Gastrocnemius medialis (tissue), 4 donors: ENCODE measurements at regions not wholly inside any gene's neighbourhood (a gene's known extent, or its start where the extent isn't known, plus 50 kb on each side); places are given as distances from the start of the nearest gene placed in this dataset.

Experiments
- ATAC-seq, 2 donors: fragments of 150-250 bp; one replicate each; pipeline ENCODE4 v1.9.1; 2016
- DNase-seq, 2 donors: peaks; one replicate each; pipeline ENCODE4 v3.0.0-alpha.2; 2019
- H3K27ac ChIP-seq, 4 donors: fragments of 200-600 bp; sonication (generic); 1 replicate in 1 of 4; 2 replicates in 3 of 4; pipeline ENCODE4 v1.5.1; 2016 to 2018; ENCODE audit warnings: mild to moderate bottlenecking in 2 of 4, moderate library complexity in 1 of 4
- H3K27me3 ChIP-seq, 3 donors: fragments of 200-600 bp; sonication (generic) in 2 of 3; 1 replicate in 1 of 3; 2 replicates in 2 of 3; pipeline versions ENCODE4 v1.5.1 to v1.6.0; 2016 to 2019; ENCODE audit warnings: mild to moderate bottlenecking in 1 of 3, moderate library complexity in 1 of 3
- H3K36me3 ChIP-seq, 2 donors: fragments of 200-600 bp; sonication (generic) in 1 of 2; one replicate each; pipeline ENCODE4 v1.5.1; 2017 to 2018
- H3K4me1 ChIP-seq, 2 donors: fragments of 200-600 bp; sonication (generic) in 1 of 2; one replicate each; pipeline ENCODE4 v1.5.1; 2016 to 2017; ENCODE audit warnings: mild to moderate bottlenecking in 2 of 2
- H3K4me3 ChIP-seq, 4 donors: fragments of 200-600 bp; sonication (generic) in 3 of 4; 1 replicate in 1 of 4; 2 replicates in 3 of 4; pipeline ENCODE4 v1.5.1; 2016 to 2019; ENCODE audit warnings: mild to moderate bottlenecking in 2 of 4
- H3K9me3 ChIP-seq, 3 donors: fragments of 200-600 bp; sonication (generic) in 2 of 3; 1 replicate in 1 of 3; 2 replicates in 2 of 3; pipeline ENCODE4 v1.5.1; 2016 to 2019
- POLR2A ChIP-seq, 2 donors: fragments of 450-650 bp; IDR thresholded peaks; one replicate each; pipeline ENCODE4 v1.6.1; 2017; ENCODE audit warnings: antibody characterized with exemption in 2 of 2, mild to moderate bottlenecking in 2 of 2, moderate library complexity in 2 of 2
- in situ Hi-C, 4 donors: fragments of 200-750 bp; cut with MboI; loops; one replicate each; pipeline versions ENCODE4 v1.15.0 to v1.8.0; 2017; ENCODE audit warnings: low sequenced_read_pairs in 4 of 4
- intact Hi-C: fragments of 100-400 bp; cut with DNase I; formaldehyde crosslinking; loops from one replicate; pipeline ENCODE4 v1.15.1; 2023; ENCODE audit warnings: low total_unique reads
- TF ChIP-seq, protein P1 (sequence below), 5 experiments: fragments of 450-650 bp in 3 of 5; fragments of 200-600 bp in 2 of 5; sonication (generic) in 2 of 5; IDR thresholded peaks in 4 of 5; conservative IDR thresholded peaks in 1 of 5; 1 replicate in 4 of 5; 2 replicates in 1 of 5; pipeline ENCODE4 v1.5.1; 2016 to 2019; ENCODE audit warnings: antibody characterized with exemption in 5 of 5, mild to moderate bottlenecking in 3 of 5, moderate library complexity in 3 of 5

DNA sequence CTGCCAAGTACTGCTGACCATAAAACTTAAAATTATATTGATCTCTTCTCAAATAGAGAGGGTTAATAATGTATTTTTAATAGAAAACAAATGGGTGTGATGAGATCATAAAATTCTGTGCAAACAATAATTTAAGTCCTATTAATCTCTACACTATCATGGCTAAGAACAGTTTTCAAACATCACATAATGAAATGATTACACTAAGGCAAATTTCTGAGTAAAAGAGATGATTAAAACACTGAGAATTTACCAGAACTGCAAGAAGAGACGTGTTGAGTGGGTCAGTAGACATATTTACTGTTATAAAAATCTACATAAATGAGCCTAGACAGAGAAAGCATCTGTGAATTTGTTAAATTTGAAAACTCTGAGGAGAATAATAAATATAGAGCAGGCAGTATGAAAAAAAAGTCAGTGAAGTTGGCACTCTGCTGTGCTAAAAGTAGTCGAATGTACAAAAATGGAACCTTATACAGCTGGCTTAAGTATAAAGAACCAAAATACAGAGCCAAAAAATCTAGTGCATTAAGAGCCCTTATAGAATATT, 302.6 kb upstream of the MANEA start:
- Histone ChIP-seq H3K4me3 (no peak overlapping the region), H3K27ac (no peak overlapping the region), H3K27me3 (no peaks in the 10 kb centered on the region), H3K9me3 (no peaks in the 10 kb centered on the region), H3K36me3 (no peaks in the 10 kb centered on the region), H3K4me1 (no peaks in the 10 kb centered on the region)
- in situ Hi-C loops (no loop called here), intact Hi-C loops (no loop called here)
- ATAC-seq (no peak), DNase-seq (no peak)
- TF ChIP-seq, protein P1, sequence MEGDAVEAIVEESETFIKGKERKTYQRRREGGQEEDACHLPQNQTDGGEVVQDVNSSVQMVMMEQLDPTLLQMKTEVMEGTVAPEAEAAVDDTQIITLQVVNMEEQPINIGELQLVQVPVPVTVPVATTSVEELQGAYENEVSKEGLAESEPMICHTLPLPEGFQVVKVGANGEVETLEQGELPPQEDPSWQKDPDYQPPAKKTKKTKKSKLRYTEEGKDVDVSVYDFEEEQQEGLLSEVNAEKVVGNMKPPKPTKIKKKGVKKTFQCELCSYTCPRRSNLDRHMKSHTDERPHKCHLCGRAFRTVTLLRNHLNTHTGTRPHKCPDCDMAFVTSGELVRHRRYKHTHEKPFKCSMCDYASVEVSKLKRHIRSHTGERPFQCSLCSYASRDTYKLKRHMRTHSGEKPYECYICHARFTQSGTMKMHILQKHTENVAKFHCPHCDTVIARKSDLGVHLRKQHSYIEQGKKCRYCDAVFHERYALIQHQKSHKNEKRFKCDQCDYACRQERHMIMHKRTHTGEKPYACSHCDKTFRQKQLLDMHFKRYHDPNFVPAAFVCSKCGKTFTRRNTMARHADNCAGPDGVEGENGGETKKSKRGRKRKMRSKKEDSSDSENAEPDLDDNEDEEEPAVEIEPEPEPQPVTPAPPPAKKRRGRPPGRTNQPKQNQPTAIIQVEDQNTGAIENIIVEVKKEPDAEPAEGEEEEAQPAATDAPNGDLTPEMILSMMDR (IDR thresholded peaks at IDR 0.05 in 4 of 5, conservative IDR thresholded peaks at IDR 0.05 in 1 of 5) = no peak
- no peak for TF ChIP-seq POLR2A (IDR thresholded peaks at IDR 0.05)

DNA sequence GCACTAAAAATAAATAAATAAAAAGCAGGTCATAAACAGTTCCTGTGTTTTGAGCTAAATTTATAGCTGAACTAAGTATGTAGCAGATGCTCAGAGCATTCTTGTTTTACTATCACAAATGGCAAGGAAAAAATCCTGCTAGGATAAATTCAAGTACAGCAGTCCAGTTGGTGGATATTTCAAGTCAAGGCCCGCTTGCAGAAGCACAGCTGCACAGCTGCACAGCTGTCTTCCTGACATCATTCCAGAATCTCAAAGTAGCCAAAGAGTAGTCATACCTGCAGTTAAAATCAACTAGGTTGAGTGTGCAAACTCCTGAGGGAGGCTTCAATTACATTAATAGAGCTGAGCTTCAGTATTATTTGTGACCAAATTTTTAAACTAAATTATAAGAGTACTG, 297.7 kb upstream of the MANEA start:
- no peak for ATAC-seq
- H3K36me3 ChIP-seq = no peaks in the 10 kb centered on the region
- intact Hi-C loops (no loop called here), in situ Hi-C loops (no loop called here)
- no peak overlapping the region for H3K27ac ChIP-seq
- H3K27me3 ChIP-seq = no peaks in the 10 kb centered on the region
- no peak overlapping the region for H3K4me3 ChIP-seq
- H3K9me3 ChIP-seq = no peaks in the 10 kb centered on the region
- no peak for TF ChIP-seq POLR2A (IDR thresholded peaks at IDR 0.05)
- TF ChIP-seq, protein P1 (IDR thresholded peaks at IDR 0.05 in 4 of 5, conservative IDR thresholded peaks at IDR 0.05 in 1 of 5) = no peak
- H3K4me1 ChIP-seq = no peaks in the 10 kb centered on the region
- no peak for DNase-seq

DNA sequence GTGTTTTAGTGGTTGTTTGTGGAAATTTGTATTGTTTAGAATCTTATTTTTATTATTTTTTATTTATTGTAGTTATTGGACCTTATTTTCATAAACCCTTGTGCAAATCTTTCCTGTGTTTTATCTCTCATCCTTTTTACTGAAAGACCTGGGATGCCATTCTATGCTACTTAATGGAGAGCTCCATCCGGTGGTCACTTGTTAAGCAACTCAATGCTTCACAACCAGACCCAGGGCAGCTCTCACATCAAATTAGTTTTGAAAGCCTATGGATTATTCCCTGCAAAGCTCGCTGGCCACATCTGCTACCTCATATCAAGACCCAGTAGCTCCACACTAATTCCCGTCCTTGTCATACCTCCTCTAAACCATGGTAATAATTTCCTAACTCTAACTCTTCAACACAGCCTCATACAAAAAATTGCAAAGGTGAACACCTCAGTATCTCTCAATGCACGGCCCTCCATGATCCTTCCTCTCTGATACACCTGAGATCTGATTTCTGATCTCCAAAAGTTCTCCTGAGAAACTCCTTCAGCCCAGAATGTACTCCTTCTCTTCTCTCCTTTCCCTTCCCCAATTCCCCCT, 296.6 kb upstream of the MANEA start:
- Histone ChIP-seq H3K9me3 (no peaks in the 10 kb centered on the region), H3K27me3 (no peaks in the 10 kb centered on the region), H3K4me3 (no peak overlapping the region), H3K4me1 (no peaks in the 10 kb centered on the region), H3K36me3 (no peaks in the 10 kb centered on the region), H3K27ac (no peak overlapping the region)
- in situ Hi-C loops (no loop called here), intact Hi-C loops (no loop called here)
- ATAC-seq (no peak), DNase-seq (no peak)
- TF ChIP-seq POLR2A (IDR thresholded peaks at IDR 0.05) = no peak
- TF ChIP-seq, protein P1 (IDR thresholded peaks at IDR 0.05 in 4 of 5, conservative IDR thresholded peaks at IDR 0.05 in 1 of 5) = peak in 1 of 5 experiments; percentile 41

DNA sequence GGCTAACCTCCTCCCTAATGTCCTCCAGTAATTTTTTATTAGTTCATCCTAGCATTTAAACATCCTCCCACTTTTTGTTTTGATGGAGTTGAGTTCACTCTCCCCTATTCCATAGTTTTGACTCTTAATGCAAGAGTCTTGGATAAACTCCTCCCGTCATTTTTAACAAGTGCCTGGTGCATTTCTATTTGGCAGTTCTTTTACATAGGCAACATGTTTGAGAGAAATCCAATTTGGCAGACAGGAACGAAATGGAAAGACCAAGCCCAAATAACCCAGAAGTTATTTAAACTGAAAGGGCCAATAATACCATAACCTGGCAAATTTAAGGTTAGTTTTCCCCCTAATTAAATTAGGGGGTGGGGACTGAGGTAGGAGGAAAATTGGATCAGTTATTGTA, 291.5 kb upstream of the MANEA start:
- no peak for TF ChIP-seq POLR2A (IDR thresholded peaks at IDR 0.05)
- TF ChIP-seq, protein P1 (IDR thresholded peaks at IDR 0.05 in 4 of 5, conservative IDR thresholded peaks at IDR 0.05 in 1 of 5) = no peak
- H3K36me3 ChIP-seq = no peaks in the 10 kb centered on the region
- H3K4me3 ChIP-seq = no peak overlapping the region
- no peak for ATAC-seq
- no peaks in the 10 kb centered on the region for H3K27me3 ChIP-seq
- H3K4me1 ChIP-seq = no peaks in the 10 kb centered on the region
- in situ Hi-C loops = no loop called here
- H3K9me3 ChIP-seq = no peaks in the 10 kb centered on the region
- intact Hi-C loops = no loop called here
- DNase-seq = no peak
- H3K27ac ChIP-seq = no peak overlapping the region

GRCh38 chr6:95286874-95287273, 290.5 kb upstream of the MANEA start:
- Histone ChIP-seq H3K4me3 (no peak overlapping the region), H3K27ac (no peak overlapping the region), H3K9me3 (no peaks in the 10 kb centered on the region), H3K27me3 (no peaks in the 10 kb centered on the region), H3K36me3 (no peaks in the 10 kb centered on the region), H3K4me1 (no peaks in the 10 kb centered on the region)
- in situ Hi-C loops (no loop called here), intact Hi-C loops (no loop called here)
- DNase-seq (no peak), ATAC-seq (no peak)
- TF ChIP-seq, protein P1 (IDR thresholded peaks at IDR 0.05 in 4 of 5, conservative IDR thresholded peaks at IDR 0.05 in 1 of 5) = no peak
- TF ChIP-seq POLR2A (IDR thresholded peaks at IDR 0.05) = no peak
